H1 (cell line): ENCODE measurements at regions not wholly inside any gene's neighbourhood (a gene's known extent, or its start where the extent isn't known, plus 50 kb on each side); places are given as distances from the start of the nearest gene placed in this dataset.

Experiments used
- CTCF ChIA-PET: fragments of 300-600 bp; sonication (Branson Sonifier 250); formaldehyde crosslinking; loops from one replicate; lab custom pipeline; 2021; ENCODE audit not compliant: partially characterized antibody; lab: Charles Lee
- POLR2A ChIA-PET: fragments of 300-600 bp; sonication (Branson Sonifier 250); formaldehyde crosslinking; loops from one replicate; lab custom pipeline; 2021; ENCODE audit warnings: inconsistent platforms; ENCODE audit not compliant: partially characterized antibody; lab: Charles Lee
- DNase-seq, 2 experiments: peaks; one replicate each; pipeline versions ENCODE4 v3.0.0 to v3.0.0-alpha.2; 2010 to 2022; ENCODE audit warnings: low spot score in 2 of 2, low read depth in 1 of 2, mixed read lengths in 1 of 2
- FAIRE-seq: peaks from 2 replicates; lab custom pipeline; 2011; peaks lifted over from hg19 to GRCh38; lab: Jason Lieb, UNC
- H2AFZ ChIP-seq: 2 replicates; pipeline ENCODE4 v1.8.1; 2012; ENCODE audit warnings: low read length, inconsistent platforms
- H2AK5ac ChIP-seq: 2 replicates; pipeline ENCODE4 v1.6.1; 2013; ENCODE audit warnings: low read depth, low read length
- H2BK120ac ChIP-seq: replicated peaks from 2 replicates; pipeline ENCODE3; 2013; ENCODE audit warnings: low read depth, low read length, inconsistent platforms
- H2BK12ac ChIP-seq: 2 replicates; pipeline ENCODE4 v1.6.1; 2013; ENCODE audit warnings: low read depth, low read length
- H2BK15ac ChIP-seq: 2 replicates; pipeline ENCODE4 v1.6.1; 2013; ENCODE audit warnings: low read length
- H2BK20ac ChIP-seq: 2 replicates; pipeline ENCODE4 v1.6.1; 2013; ENCODE audit warnings: low read length
- H2BK5ac ChIP-seq: 2 replicates; pipeline ENCODE4 v1.6.1; 2013; ENCODE audit warnings: low read depth, low read length
- H3K14ac ChIP-seq: 2 replicates; pipeline ENCODE4 v1.6.1; 2013; ENCODE audit warnings: inconsistent platforms; ENCODE audit not compliant: insufficient read length
- H3K18ac ChIP-seq: 2 replicates; pipeline ENCODE4 v1.6.1; 2013; ENCODE audit warnings: low read length; ENCODE audit errors: extremely low read depth
- H3K23ac ChIP-seq: 2 replicates; pipeline ENCODE4 v1.6.1; 2013; ENCODE audit warnings: inconsistent platforms; ENCODE audit not compliant: insufficient read length
- H3K23me2 ChIP-seq: 2 replicates; pipeline ENCODE4 v1.6.1; 2013; ENCODE audit warnings: low read depth, low read length
- H3K27ac ChIP-seq: 2 replicates; pipeline ENCODE4 v1.6.1; 2011; ENCODE audit warnings: low read depth, low read length, inconsistent platforms
- H3K27me3 ChIP-seq, 4 experiments: replicated peaks in 1 of 4; 1 replicate in 1 of 4; 2 replicates in 3 of 4; pipeline versions ENCODE4 v1.6.1 to v1.8.1; 2011 to 2013; ENCODE audit warnings: low read length in 3 of 4, mild to moderate bottlenecking in 3 of 4, inconsistent platforms in 2 of 4, mixed read lengths in 2 of 4, moderate library complexity in 1 of 4; ENCODE audit not compliant: control insufficient read depth in 3 of 4, insufficient read depth in 3 of 4; ENCODE audit errors: extremely low read depth in 1 of 4
- H3K36me3 ChIP-seq, 4 experiments: 2 replicates each; pipeline versions ENCODE4 v1.6.1 to v1.8.1; 2011 to 2013; ENCODE audit warnings: mild to moderate bottlenecking in 4 of 4, low read length in 3 of 4, moderate library complexity in 2 of 4, control low read depth in 1 of 4, inconsistent platforms in 1 of 4; ENCODE audit not compliant: insufficient read depth in 4 of 4, control insufficient read depth in 2 of 4
- H3K4ac ChIP-seq: replicated peaks from 2 replicates; pipeline ENCODE3; 2013; ENCODE audit warnings: low read length, low read depth, mixed read lengths, inconsistent platforms; ENCODE audit not compliant: insufficient read length
- H3K4me1 ChIP-seq, 4 experiments: replicated peaks in 1 of 4; 1 replicate in 1 of 4; 2 replicates in 3 of 4; pipeline versions ENCODE4 v1.6.1 to v1.8.1; 2011 to 2013; ENCODE audit warnings: low read length in 3 of 4, inconsistent platforms in 2 of 4, mixed read lengths in 1 of 4; ENCODE audit not compliant: insufficient read depth in 4 of 4, control insufficient read depth in 3 of 4
- H3K4me2 ChIP-seq, 2 experiments: 2 replicates each; pipeline versions ENCODE4 v1.6.1 to v1.8.1; 2011 to 2013; ENCODE audit warnings: low read depth in 2 of 2, low read length in 2 of 2, control low read depth in 1 of 2, inconsistent platforms in 1 of 2, mild to moderate bottlenecking in 1 of 2; ENCODE audit not compliant: insufficient read depth in 1 of 2
- H3K4me3 ChIP-seq, 4 experiments: fragments of 200-600, 300-600 bp in 1 of 4; sonication (generic), shearing (Covaris generic), sonication (Bioruptor Twin) in 1 of 4; 2 replicates each; pipeline versions ENCODE4 v1.5.1 to v1.8.1; 2011 to 2016; ENCODE audit warnings: low read length in 4 of 4, low read depth in 3 of 4, control low read depth in 2 of 4, inconsistent platforms in 2 of 4, mild to moderate bottlenecking in 2 of 4, mixed read lengths in 1 of 4, moderate library complexity in 1 of 4; ENCODE audit not compliant: insufficient read depth in 2 of 4; ENCODE audit errors: extremely low read depth in 1 of 4
- H3K56ac ChIP-seq: replicated peaks from 2 replicates; pipeline ENCODE3; 2013; ENCODE audit warnings: low read depth, mild to moderate bottlenecking, mixed read lengths, low read length, inconsistent platforms; ENCODE audit not compliant: insufficient read length
- H3K79me1 ChIP-seq: 2 replicates; pipeline ENCODE4 v1.6.1; 2013; ENCODE audit warnings: low read depth, low read length, control low read depth
- H3K79me2 ChIP-seq, 2 experiments: 2 replicates each; pipeline versions ENCODE4 v1.6.1 to v1.8.1; 2012 to 2013; ENCODE audit warnings: low read length in 2 of 2, mild to moderate bottlenecking in 2 of 2, inconsistent platforms in 1 of 2; ENCODE audit not compliant: insufficient read depth in 2 of 2, control insufficient read depth in 1 of 2
- H3K9ac ChIP-seq, 4 experiments: replicated peaks in 1 of 4; 1 replicate in 1 of 4; 2 replicates in 3 of 4; pipeline versions ENCODE4 v1.6.1 to v1.8.1; 2011 to 2013; ENCODE audit warnings: low read depth in 3 of 4, low read length in 3 of 4, control low read depth in 2 of 4, mild to moderate bottlenecking in 2 of 4, moderate library complexity in 2 of 4, inconsistent platforms in 1 of 4; ENCODE audit errors: extremely low read depth in 1 of 4
- H3K9me3 ChIP-seq, 2 experiments: 2 replicates each; pipeline versions ENCODE4 v1.6.1 to v1.8.1; 2012 to 2013; ENCODE audit warnings: mild to moderate bottlenecking in 2 of 2, moderate library complexity in 2 of 2, control low read depth in 1 of 2, inconsistent platforms in 1 of 2, low read depth in 1 of 2, low read length in 1 of 2, mixed read lengths in 1 of 2; ENCODE audit not compliant: insufficient read depth in 2 of 2
- H4K20me1 ChIP-seq, 2 experiments: replicated peaks in 1 of 2; 2 replicates each; pipeline versions ENCODE3 to v1.8.1; 2011 to 2013; ENCODE audit warnings: inconsistent platforms in 2 of 2, low read length in 2 of 2, mild to moderate bottlenecking in 1 of 2; ENCODE audit not compliant: insufficient read depth in 2 of 2, control insufficient read depth in 1 of 2
- H4K5ac ChIP-seq: 2 replicates; pipeline ENCODE4 v1.6.1; 2013; ENCODE audit warnings: low read length, low read depth, mixed read lengths, inconsistent platforms; ENCODE audit not compliant: insufficient read length
- H4K8ac ChIP-seq: 2 replicates; pipeline ENCODE4 v1.8.0; 2013; ENCODE audit warnings: mild to moderate bottlenecking, moderate library complexity, low read length, inconsistent platforms; ENCODE audit not compliant: insufficient read depth; ENCODE audit errors: extremely low read depth
- H4K91ac ChIP-seq: replicated peaks from 2 replicates; pipeline ENCODE3; 2013; ENCODE audit warnings: low read length, mixed read lengths, inconsistent platforms; ENCODE audit not compliant: insufficient read length
- RXRA ChIP-seq: IDR thresholded peaks from 2 replicates; pipeline ENCODE4 v1.6.1; 2011; ENCODE audit warnings: low read depth, mild to moderate bottlenecking, low read length, moderate library complexity; ENCODE audit not compliant: insufficient read depth
- WGBS, 2 experiments: shearing (Covaris generic) in 1 of 2; methylation state at CpG; one replicate each; pipeline versions ENCODE4 v1.1.6 to v1.1.7; 2013 to 2015; ENCODE audit warnings: low lambda C conversion rate in 2 of 2, mixed read lengths in 2 of 2, inconsistent platforms in 1 of 2, low coverage in 1 of 2, missing lambda C conversion rate in 1 of 2; ENCODE audit not compliant: insufficient replicate concordance in 2 of 2, insufficient coverage in 1 of 2, insufficient read length in 1 of 2; ENCODE audit errors: extremely low coverage in 1 of 2, missing lambda C conversion rate in 1 of 2; 5-methylcytosine and 5-hydroxymethylcytosine counted together

DNA sequence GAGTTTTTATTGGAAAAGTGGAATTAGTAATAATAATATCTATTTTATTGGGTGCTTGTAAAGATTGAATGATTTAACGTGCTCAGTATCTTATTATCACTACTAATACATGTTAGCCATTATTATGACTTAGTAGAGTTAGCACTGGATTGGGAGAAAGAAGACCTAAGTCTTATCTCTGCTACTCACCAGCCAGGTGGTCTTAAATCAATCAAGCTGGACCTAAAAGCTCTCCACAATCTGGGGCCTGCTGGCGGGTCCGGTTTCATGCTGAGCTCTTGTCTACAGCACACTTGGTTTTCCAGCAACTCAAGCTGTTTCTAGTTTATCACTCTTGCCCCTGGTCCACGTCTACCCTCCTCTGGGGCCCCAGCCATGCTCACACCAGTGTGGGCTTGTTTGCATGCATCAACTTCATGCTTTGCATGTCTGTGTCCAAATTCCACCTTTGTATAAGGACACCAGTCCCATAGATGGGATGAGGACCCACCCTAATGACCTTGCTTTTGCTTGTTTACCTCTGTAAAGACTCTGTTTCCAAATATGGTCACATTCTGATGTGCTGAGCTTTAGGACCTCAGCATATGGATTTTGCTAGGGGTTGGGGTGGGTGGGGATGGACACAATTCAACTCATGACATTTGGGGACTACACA is 363.1 kb downstream of the LPIN1 start:
- Histone ChIP-seq H3K79me1 (no peaks in the 10 kb centered on the region), H3K23ac (no peak overlapping the region), H2BK120ac (no peak overlapping the region), H3K9ac (no peak overlapping the region), H2BK12ac (no peak overlapping the region), H2BK5ac (no peak overlapping the region), H4K5ac (no peak overlapping the region), H3K27me3 (no peaks in the 10 kb centered on the region), H3K4me2 (no peak overlapping the region), H3K4ac (no peak overlapping the region), H2BK15ac (no peak overlapping the region), H2AFZ (no peak overlapping the region), H2AK5ac (no peak overlapping the region), H4K8ac (no peak overlapping the region), H3K36me3 (no peaks in the 10 kb centered on the region), H3K56ac (no peak overlapping the region), H4K91ac (no peak overlapping the region), H3K23me2 (no peaks in the 10 kb centered on the region), H3K27ac (no peak overlapping the region), H3K4me3 (no peak overlapping the region), H3K79me2 (no peaks in the 10 kb centered on the region), H3K14ac (no peak overlapping the region), H3K18ac (no peak overlapping the region), H3K9me3 (no peaks in the 10 kb centered on the region), H3K4me1 (no peaks in the 10 kb centered on the region; a peak in 2 of 7 replicates), H2BK20ac (0 out of 2 replicates have a peak overlapping the region, but pooled peaks have one; percentile 73), H4K20me1 (no peaks in the 10 kb centered on the region)
- ChIA-PET POLR2A (no interaction called here), CTCF (no interaction called here)
- FAIRE-seq (no peak), DNase-seq (no peak)
- WGBS, 2 experiments, result 82% methylated on average over 4 of the region's 4 CpGs; no CpG with 5 or more reads in 1 of the 2 experiments
- TF ChIP-seq RXRA, result no peak
